Endothelial cell of umbilical vein (primary cell): ENCODE measurements at regions not wholly inside any gene's neighbourhood (a gene's known extent, or its start where the extent isn't known, plus 50 kb on each side); places are given as distances from the start of the nearest gene placed in this dataset.
A peak's percentile ranks its signal among the peaks of the same experiment; 100 is the strongest.

Experiments
- BruUV-seq: library from RNA; stranded (reverse); fragments of 400-500 nt; replicated peaks from 2 replicates; lab custom pipeline; 2021; lab: Mats Ljungman, UMichigan
- CTCF ChIA-PET: fragments of 300-600, 350-600 bp; sonication (Branson Sonifier 250); formaldehyde crosslinking; loops from one replicate; lab custom pipeline; 2021; ENCODE audit warnings: antibody characterized with exemption, inconsistent platforms; lab: Charles Lee
- POLR2A ChIA-PET: fragments of 300-600, 350-600 bp; sonication (Branson Sonifier 250); formaldehyde crosslinking; loops from one replicate; lab custom pipeline; 2021; ENCODE audit warnings: antibody characterized with exemption, inconsistent platforms; lab: Charles Lee
- DNase-seq: peaks from one replicate; pipeline ENCODE4 v3.0.0-alpha.2; 2011; ENCODE audit warnings: low read depth, low spot score
- FAIRE-seq: peaks from 2 replicates; lab custom pipeline; 2011; peaks lifted over from hg19 to GRCh38; lab: Jason Lieb, UNC
- H2AFZ ChIP-seq: 2 replicates; pipeline ENCODE4 v1.6.0; 2012; ENCODE audit warnings: low read depth, low read length, control low read depth, inconsistent platforms
- H3K27ac ChIP-seq: 2 replicates; pipeline ENCODE4 v1.5.1; 2011; ENCODE audit warnings: low read depth, mild to moderate bottlenecking, control low read depth, low read length, moderate library complexity; ENCODE audit not compliant: insufficient read depth
- H3K27me3 ChIP-seq, 2 experiments: 2 replicates each; pipeline versions ENCODE4 v1.6.0 to v1.6.1; 2011; ENCODE audit warnings: low read length in 2 of 2, mixed read lengths in 1 of 2; ENCODE audit not compliant: control insufficient read depth in 2 of 2, insufficient read depth in 2 of 2
- H3K36me3 ChIP-seq, 2 experiments: 2 replicates in 1 of 2; 3 replicates in 1 of 2; pipeline ENCODE4 v1.5.1; 2011; ENCODE audit warnings: low read length in 2 of 2, mild to moderate bottlenecking in 1 of 2, moderate library complexity in 1 of 2; ENCODE audit not compliant: control insufficient read depth in 2 of 2, insufficient read depth in 2 of 2; ENCODE audit errors: extremely low read depth in 1 of 2
- H3K4me1 ChIP-seq: 3 replicates; pipeline ENCODE4 v1.5.1; 2011; ENCODE audit warnings: mild to moderate bottlenecking, low read length; ENCODE audit not compliant: control insufficient read depth, insufficient read depth; ENCODE audit errors: extremely low read depth
- H3K4me2 ChIP-seq: 2 replicates; pipeline ENCODE4 v1.6.1; 2011; ENCODE audit warnings: low read length, control low read depth, mixed read lengths; ENCODE audit not compliant: insufficient read depth
- H3K4me3 ChIP-seq, 3 experiments: fragments of 200-600 bp in 1 of 3; sonication (generic), shearing (Covaris generic) in 1 of 3; replicated peaks in 1 of 3; 2 replicates each; pipeline ENCODE4 v1.5.1; 2011 to 2016; ENCODE audit warnings: control low read depth in 3 of 3, low read length in 3 of 3, mild to moderate bottlenecking in 2 of 3, inconsistent platforms in 1 of 3, low read depth in 1 of 3, moderate library complexity in 1 of 3; ENCODE audit not compliant: insufficient read depth in 1 of 3
- H3K79me2 ChIP-seq: 2 replicates; pipeline ENCODE4 v1.6.0; 2012; ENCODE audit warnings: low read length, inconsistent platforms; ENCODE audit not compliant: control insufficient read depth, insufficient read depth
- H3K9ac ChIP-seq: replicated peaks from 2 replicates; pipeline ENCODE3; 2011; ENCODE audit warnings: low read length, control low read depth; ENCODE audit not compliant: insufficient read depth; ENCODE audit errors: extremely low read depth
- H3K9me1 ChIP-seq: replicated peaks from 3 replicates; pipeline ENCODE4 v1.6.0; 2011; ENCODE audit warnings: mild to moderate bottlenecking, low read length; ENCODE audit not compliant: control insufficient read depth, insufficient read depth; ENCODE audit errors: extremely low read depth
- H3K9me3 ChIP-seq: replicated peaks from 2 replicates; pipeline ENCODE4 v1.5.1; 2012; ENCODE audit warnings: low read length, inconsistent platforms; ENCODE audit not compliant: control insufficient read depth, insufficient read depth
- H4K20me1 ChIP-seq: replicated peaks from 2 replicates; pipeline ENCODE3; 2011; ENCODE audit warnings: mild to moderate bottlenecking, low read length; ENCODE audit not compliant: control insufficient read depth, insufficient read depth; ENCODE audit errors: extremely low read depth
- FOS ChIP-seq: IDR thresholded peaks from 2 replicates; pipeline ENCODE4 v1.6.1; 2011; ENCODE audit warnings: mild to moderate bottlenecking, low read length, moderate library complexity, borderline replicate concordance; ENCODE audit not compliant: insufficient read depth
- GATA2 ChIP-seq: IDR thresholded peaks from 2 replicates; pipeline ENCODE4 v1.7.0; 2011; ENCODE audit warnings: low read depth, mild to moderate bottlenecking, moderate library complexity, mixed read lengths, low read length; ENCODE audit not compliant: insufficient read length, insufficient read depth
- MYC ChIP-seq: IDR thresholded peaks from one replicate; pipeline ENCODE4 v1.6.1; 2011; ENCODE audit warnings: mild to moderate bottlenecking, low read depth, low read length
- POLR2A ChIP-seq: IDR thresholded peaks from 2 replicates; pipeline ENCODE4 v1.6.1; 2012; ENCODE audit warnings: low read depth, mild to moderate bottlenecking, control low read depth, low read length
- POLR2AphosphoS5 ChIP-seq: IDR thresholded peaks from 2 replicates; pipeline ENCODE4 v1.6.1; 2012; ENCODE audit warnings: low read depth, mild to moderate bottlenecking, control low read depth, low read length, moderate library complexity; ENCODE audit not compliant: insufficient read depth
- dilution Hi-C: fragments of 300-500 bp; cut with MboI; formaldehyde crosslinking; loops from one replicate; pipeline ENCODE4 v1.15.0; 2019; ENCODE audit warnings: low sequenced_read_pairs; ENCODE audit not compliant: extremely low pct_ligation_motif_present
- intact Hi-C: fragments of 100-400 bp; cut with micrococcal nuclease; formaldehyde crosslinking; loops from one replicate; pipeline ENCODE4 v1.10.0; 2022

DNA sequence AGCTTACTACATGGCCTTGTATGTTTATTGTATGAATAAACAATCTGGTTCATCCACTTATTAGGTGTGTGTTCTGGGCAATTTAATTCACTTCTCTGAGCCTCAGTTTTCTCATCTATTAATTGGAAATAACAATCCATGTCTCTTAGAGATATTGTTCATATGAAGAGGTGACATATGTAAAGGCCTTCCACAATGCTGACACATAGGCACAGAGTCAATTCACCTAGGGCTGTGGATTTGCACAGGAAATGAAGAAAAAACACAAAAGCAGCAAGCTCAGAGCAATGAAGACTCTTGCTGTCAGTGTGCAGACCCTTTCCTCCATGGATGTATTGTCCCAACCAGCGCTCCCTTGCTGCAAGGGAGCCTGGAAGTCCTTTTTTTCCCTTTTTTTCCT is 195.2 kb upstream of the CAMK1G start:
- intact Hi-C loops (no loop called here), dilution Hi-C loops (no loop called here)
- Histone ChIP-seq H3K4me3 (no peak overlapping the region), H2AFZ (no peak overlapping the region), H3K36me3 (no peaks in the 10 kb centered on the region), H3K27me3 (no peaks in the 10 kb centered on the region), H3K9ac (no peak overlapping the region), H3K9me3 (no peaks in the 10 kb centered on the region), H3K9me1 (no peaks in the 10 kb centered on the region), H3K27ac (no peak overlapping the region), H3K4me2 (no peak overlapping the region), H3K4me1 (no peaks in the 10 kb centered on the region), H4K20me1 (no peaks in the 10 kb centered on the region), H3K79me2 (no peaks in the 10 kb centered on the region)
- ChIA-PET CTCF (no interaction called here), POLR2A (no interaction called here)
- no peak for DNase-seq
- FAIRE-seq: no peak
- no TSS peak for BruUV-seq
- no peak for TF ChIP-seq POLR2A
- no peak for TF ChIP-seq POLR2AphosphoS5
- no peak for TF ChIP-seq GATA2
- TF ChIP-seq FOS: no peak

DNA sequence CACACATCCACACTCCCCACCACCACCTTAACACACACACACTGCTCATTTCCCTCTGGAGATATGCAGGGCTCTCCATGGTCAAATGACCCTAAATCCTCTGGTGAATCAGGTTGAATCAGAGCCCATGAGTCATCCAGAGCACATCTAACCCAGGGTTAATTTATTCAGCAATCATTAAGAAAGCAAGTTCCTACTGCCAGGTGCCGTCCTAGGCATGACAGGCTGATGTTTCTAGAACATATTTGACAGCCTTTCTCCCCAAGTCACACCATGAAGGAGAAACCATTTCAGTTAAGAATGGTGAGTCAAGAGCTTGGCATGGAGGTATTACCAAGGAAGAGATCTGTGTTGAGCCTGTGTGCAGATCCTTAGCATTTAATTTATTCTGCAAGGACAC is 194.3 kb upstream of the CAMK1G start:
- Histone ChIP-seq H3K27ac (no peak overlapping the region), H3K4me3 (no peak overlapping the region), H3K79me2 (no peaks in the 10 kb centered on the region), H3K27me3 (no peaks in the 10 kb centered on the region), H3K36me3 (no peaks in the 10 kb centered on the region), H3K9me3 (no peaks in the 10 kb centered on the region), H3K9me1 (no peaks in the 10 kb centered on the region), H3K4me1 (no peaks in the 10 kb centered on the region), H3K4me2 (no peak overlapping the region), H4K20me1 (no peaks in the 10 kb centered on the region), H2AFZ (no peak overlapping the region), H3K9ac (no peak overlapping the region)
- intact Hi-C loops: no loop called here
- no TSS peak for BruUV-seq
- DNase-seq: no peak
- no peak for FAIRE-seq
- POLR2A ChIA-PET: no interaction called here
- dilution Hi-C loops: no loop called here
- CTCF ChIA-PET: no interaction called here
- TF ChIP-seq FOS (peak; percentile 70), MYC (no peak)
